HG03175 (cell line): ENCODE measurements at regions not wholly inside any gene's neighbourhood (a gene's known extent, or its start where the extent isn't known, plus 50 kb on each side); places are given as distances from the start of the nearest gene placed in this dataset.

Source experiments
- ATAC-seq: cut with Tn5 transposase; IDR thresholded peaks from one replicate; pipeline ENCODE4 v1.9.1; 2021; ENCODE audit warnings: mild to moderate bottlenecking, moderate library complexity; ENCODE audit not compliant: unreplicated experiment

- no peak for ATAC-seq
Measured at GRCh38 chr2:121038891-121039616, 245.9 kb downstream of the TFCP2L1 start.

- no peak for ATAC-seq
Measured at GRCh38 chr2:121039679-121040078, 245.3 kb downstream of the TFCP2L1 start.

- ATAC-seq, result no peak
Measured at GRCh38 chr2:121041516-121041915, 243.5 kb downstream of the TFCP2L1 start.

GRCh38 chr2:121043061-121043826 lies 241.8 kb downstream of the TFCP2L1 start:
- no peak for ATAC-seq

- no peak for ATAC-seq
Measured at GRCh38 chr2:121043827-121044222, 241.2 kb downstream of the TFCP2L1 start.

GRCh38 chr2:121044412-121044811 lies 240.6 kb downstream of the TFCP2L1 start:
- ATAC-seq, result no peak

- no peak for ATAC-seq
Measured at GRCh38 chr2:121045245-121045644, 239.8 kb downstream of the TFCP2L1 start.

GRCh38 chr2:121046335-121046734 lies 238.7 kb downstream of the TFCP2L1 start:
- ATAC-seq, result no peak

GRCh38 chr2:121047383-121047782 lies 237.6 kb downstream of the TFCP2L1 start:
- ATAC-seq, result no peak

GRCh38 chr2:121049131-121049530 lies 235.9 kb downstream of the TFCP2L1 start:
- no peak for ATAC-seq

GRCh38 chr2:121049950-121050585 lies 234.9 kb downstream of the TFCP2L1 start:
- no peak for ATAC-seq

- no peak for ATAC-seq
Measured at GRCh38 chr2:121051311-121051710, 233.7 kb downstream of the TFCP2L1 start.

- no peak for ATAC-seq
Measured at GRCh38 chr2:121052023-121052422, 233.0 kb downstream of the TFCP2L1 start.

GRCh38 chr2:121052521-121052920 lies 232.5 kb downstream of the TFCP2L1 start:
- ATAC-seq, result no peak

GRCh38 chr2:121055088-121055487 lies 229.9 kb downstream of the TFCP2L1 start:
- ATAC-seq, result no peak

GRCh38 chr2:121055501-121055900 lies 229.5 kb downstream of the TFCP2L1 start:
- no peak for ATAC-seq

- ATAC-seq, result no peak
Measured at GRCh38 chr2:121058852-121059558, 226.0 kb downstream of the TFCP2L1 start.

GRCh38 chr2:121059651-121060649 lies 225.1 kb downstream of the TFCP2L1 start:
- ATAC-seq, result no peak

GRCh38 chr2:121061633-121062032 lies 223.4 kb downstream of the TFCP2L1 start:
- no peak for ATAC-seq

- ATAC-seq, result no peak
Measured at GRCh38 chr2:121063471-121063870, 221.5 kb downstream of the TFCP2L1 start.
